SU-DHL-6 (cell line): ENCODE measurements at regions not wholly inside any gene's neighbourhood (a gene's known extent, or its start where the extent isn't known, plus 50 kb on each side); places are given as distances from the start of the nearest gene placed in this dataset.

ENCODE experiments used
- CTCF ChIP-seq: fragments of 200-600 bp; sonication (generic); IDR thresholded peaks from one replicate; pipeline ENCODE4 v1.5.1; 2017; ENCODE audit warnings: antibody characterized with exemption, mild to moderate bottlenecking, low read length, moderate library complexity; ENCODE audit not compliant: insufficient read depth, poor library complexity, severe bottlenecking
- EZH2phosphoT487 ChIP-seq: fragments of 200-600 bp; sonication (generic), shearing (Covaris generic); conservative IDR thresholded peaks from 2 replicates; pipeline ENCODE4 v1.6.1; 2018; ENCODE audit warnings: mild to moderate bottlenecking, antibody characterized with exemption, low read length, moderate library complexity, mixed read lengths

GRCh38 chr21:14607262-14607661 lies 61.1 kb upstream of the SAMSN1 start:
- TF ChIP-seq CTCF (no peak), EZH2phosphoT487 (no peak)
